Activated CD4-positive, alpha-beta T cell treated with anti-CD3 and anti-CD28 coated beads for 36 hours (primary cell): ENCODE measurements at regions not wholly inside any gene's neighbourhood (a gene's known extent, or its start where the extent isn't known, plus 50 kb on each side); places are given as distances from the start of the nearest gene placed in this dataset.

ENCODE experiments used
- ATAC-seq: fragments of 200-7000 bp; cut with Tn5 transposase; one replicate; pipeline ENCODE4 v1.10.0; 2021; ENCODE audit warnings: mild to moderate bottlenecking, moderate library complexity
- CTCF ChIA-PET: fragments of 350-600 bp; sonication (Branson Sonifier 250); formaldehyde crosslinking; loops from one replicate; lab custom pipeline; 2021; ENCODE audit warnings: antibody characterized with exemption; lab: Charles Lee
- POLR2A ChIA-PET: fragments of 350-600 bp; sonication (Branson Sonifier 250); formaldehyde crosslinking; loops from one replicate; lab custom pipeline; 2021; ENCODE audit warnings: antibody characterized with exemption, inconsistent platforms; lab: Charles Lee
- DNase-seq: peaks from one replicate; pipeline ENCODE4 v3.0.0-alpha.2; 2020
- H3K27ac Mint-ChIP-seq: one replicate; pipeline ENCODE4 v1.8.0; 2021; ENCODE audit warnings: mixed read lengths
- H3K27me3 Mint-ChIP-seq: one replicate; pipeline ENCODE4 v1.8.0; 2021; ENCODE audit warnings: mixed read lengths
- H3K36me3 Mint-ChIP-seq: one replicate; pipeline ENCODE4 v1.8.0; 2021; ENCODE audit warnings: low read depth, mixed read lengths
- H3K4me1 Mint-ChIP-seq: one replicate; pipeline ENCODE4 v1.8.0; 2021; ENCODE audit warnings: mixed read lengths
- H3K4me3 Mint-ChIP-seq: one replicate; pipeline ENCODE4 v1.8.0; 2021; ENCODE audit warnings: mild to moderate bottlenecking, moderate library complexity, mixed read lengths
- H3K9me3 Mint-ChIP-seq: one replicate; pipeline ENCODE4 v1.8.0; 2021; ENCODE audit warnings: low read depth, mixed read lengths
- intact Hi-C, 2 experiments: fragments of 100-400 bp; cut with DNase I in 1 of 2; cut with micrococcal nuclease in 1 of 2; formaldehyde crosslinking; loops; one replicate each; pipeline versions ENCODE4 v1.14.2 to v1.15.1; 2022 to 2024; cut with DNase I, micrococcal nuclease

- Mint-ChIP-seq H3K27ac (no peak overlapping the region), H3K4me3 (no peak overlapping the region), H3K36me3 (no peaks in the 10 kb centered on the region), H3K4me1 (no peaks in the 10 kb centered on the region), H3K9me3 (peaks cover 5% of the 10 kb centered on the region), H3K27me3 (no peaks in the 10 kb centered on the region)
- ATAC-seq (no peak), DNase-seq (no peak)
- POLR2A ChIA-PET, result no interaction called here
- CTCF ChIA-PET, result no interaction called here
- intact Hi-C loops, result no loop called here
These were observed 805.6 kb upstream of the LRRC4C start for GRCh38 chr11:42265072-42265471.

DNA sequence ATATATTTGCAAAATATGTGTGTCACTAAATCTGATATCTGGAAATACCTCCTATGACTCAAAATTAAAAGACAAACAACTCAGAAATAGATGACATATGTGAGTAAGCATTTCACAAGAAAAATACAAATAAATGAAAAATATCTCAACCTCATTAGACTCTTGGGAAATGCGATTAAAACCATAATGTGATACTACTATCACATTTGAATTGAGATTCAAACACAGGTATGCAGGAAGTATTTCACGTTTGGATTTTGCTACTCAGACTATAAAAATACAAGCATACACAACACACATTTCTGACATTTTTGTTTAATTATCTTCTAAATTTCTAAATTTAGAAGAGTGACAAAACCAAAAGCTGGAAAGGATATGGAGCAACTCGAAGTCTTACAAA lies 811.9 kb upstream of the LRRC4C start:
- ChIA-PET POLR2A (no interaction called here), CTCF (no interaction called here)
- Mint-ChIP-seq H3K27me3 (no peaks in the 10 kb centered on the region), H3K36me3 (no peaks in the 10 kb centered on the region), H3K9me3 (peaks cover 16% of the 10 kb centered on the region), H3K27ac (no peak overlapping the region), H3K4me1 (no peaks in the 10 kb centered on the region), H3K4me3 (no peak overlapping the region)
- DNase-seq, result no peak
- ATAC-seq, result no peak
- intact Hi-C loops, result no loop called here

GRCh38 chr11:42273977-42274376 lies 814.5 kb upstream of the LRRC4C start:
- ChIA-PET CTCF (no interaction called here), POLR2A (interaction anchor here (0.5 kb wide), 1 partner anchor 1306 kb away, joined by 4 read pairs; no protein-coding TSS in a partner anchor)
- no peaks in the 10 kb centered on the region for H3K4me1 Mint-ChIP-seq
- H3K36me3 Mint-ChIP-seq, result no peaks in the 10 kb centered on the region
- no peak overlapping the region for H3K4me3 Mint-ChIP-seq
- no peak overlapping the region for H3K27ac Mint-ChIP-seq
- no peaks in the 10 kb centered on the region for H3K27me3 Mint-ChIP-seq
- DNase-seq (no peak), ATAC-seq (no peak)
- peaks cover 19% of the 10 kb centered on the region for H3K9me3 Mint-ChIP-seq
- intact Hi-C loops, result no loop called here

DNA sequence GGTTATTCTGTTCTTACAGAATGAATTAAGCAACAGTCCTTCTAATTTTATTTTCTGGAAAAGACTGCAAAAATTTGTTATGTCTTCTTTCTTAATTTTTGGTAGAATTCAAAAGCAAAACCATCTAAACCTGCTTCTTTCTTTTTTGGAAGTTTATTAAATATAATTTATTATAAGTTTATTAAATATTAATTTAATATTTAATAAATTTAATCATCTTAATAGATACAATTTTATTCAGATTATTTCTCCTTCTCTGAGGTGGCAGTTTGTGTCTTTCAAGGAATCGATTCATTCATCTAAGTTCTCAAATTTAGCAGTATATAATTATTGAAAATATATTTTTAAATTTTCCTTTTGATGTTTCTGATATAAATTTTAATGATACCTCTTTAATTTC lies 837.5 kb upstream of the LRRC4C start:
- H3K9me3 Mint-ChIP-seq, result peaks cover 14% of the 10 kb centered on the region
- ChIA-PET POLR2A (no interaction called here), CTCF (no interaction called here)
- H3K27me3 Mint-ChIP-seq, result no peaks in the 10 kb centered on the region
- intact Hi-C loops, result no loop called here
- no peaks in the 10 kb centered on the region for H3K36me3 Mint-ChIP-seq
- DNase-seq, result no peak
- H3K27ac Mint-ChIP-seq, result no peak overlapping the region
- no peak overlapping the region for H3K4me3 Mint-ChIP-seq
- no peak for ATAC-seq
- no peaks in the 10 kb centered on the region for H3K4me1 Mint-ChIP-seq

DNA sequence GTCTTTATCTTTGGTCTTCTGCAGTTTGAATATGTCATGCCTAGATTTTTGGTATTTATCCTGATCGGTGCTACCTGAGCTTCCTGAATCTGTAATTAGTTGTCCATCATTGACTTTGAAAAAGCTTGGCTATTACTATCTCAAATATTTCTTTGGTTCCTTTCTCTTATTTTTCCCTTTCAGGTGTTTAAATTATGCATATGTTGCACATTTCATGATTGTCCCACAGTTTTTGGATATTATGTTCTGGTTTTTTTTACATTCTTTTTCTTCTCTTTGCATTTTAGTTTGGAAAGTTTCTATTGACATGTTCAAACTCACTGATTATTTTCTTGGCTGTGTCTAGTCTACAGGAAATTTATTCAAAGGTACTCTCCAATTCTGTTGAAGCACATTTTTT lies 840.3 kb upstream of the LRRC4C start:
- no peaks in the 10 kb centered on the region for H3K4me1 Mint-ChIP-seq
- intact Hi-C loops, result no loop called here
- ATAC-seq (no peak), DNase-seq (no peak)
- H3K27ac Mint-ChIP-seq, result no peak overlapping the region
- ChIA-PET POLR2A (no interaction called here), CTCF (no interaction called here)
- H3K4me3 Mint-ChIP-seq, result no peak overlapping the region
- no peaks in the 10 kb centered on the region for H3K36me3 Mint-ChIP-seq
- H3K27me3 Mint-ChIP-seq, result no peaks in the 10 kb centered on the region
- H3K9me3 Mint-ChIP-seq, result peaks cover 8% of the 10 kb centered on the region

DNA sequence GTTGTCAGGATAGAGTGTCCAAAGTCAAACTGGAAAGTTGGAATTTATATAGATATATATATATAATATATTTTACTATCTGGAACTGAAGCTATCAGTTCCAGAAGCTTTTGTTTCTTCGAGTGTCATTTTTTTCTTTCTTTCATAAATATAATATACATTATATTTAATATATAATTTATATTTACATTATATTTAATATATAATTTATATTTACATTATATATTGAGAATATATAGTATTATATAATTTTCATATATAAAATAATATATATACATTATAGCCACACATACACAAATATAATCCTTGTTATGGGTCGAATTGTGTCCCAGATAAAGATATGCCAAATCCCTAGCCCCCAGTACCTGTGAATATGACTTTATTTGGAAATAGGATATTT lies 842.3 kb upstream of the LRRC4C start:
- POLR2A ChIA-PET, result no interaction called here
- H3K4me3 Mint-ChIP-seq, result no peak overlapping the region
- no peak for DNase-seq

GRCh38 chr11:42311514-42311913 lies 852.1 kb upstream of the LRRC4C start:
- Mint-ChIP-seq H3K4me3 (no peak overlapping the region), H3K9me3 (peaks cover 21% of the 10 kb centered on the region), H3K36me3 (no peaks in the 10 kb centered on the region), H3K27me3 (no peaks in the 10 kb centered on the region), H3K27ac (no peak overlapping the region), H3K4me1 (no peaks in the 10 kb centered on the region)
- ATAC-seq (no peak), DNase-seq (no peak)
- ChIA-PET CTCF (no interaction called here), POLR2A (no interaction called here)
- intact Hi-C loops, result no loop called here

More for the DNA sequence above, 842.3 kb upstream of the LRRC4C start:
- Mint-ChIP-seq H3K27me3 (no peaks in the 10 kb centered on the region), H3K36me3 (no peaks in the 10 kb centered on the region), H3K4me1 (no peaks in the 10 kb centered on the region), H3K27ac (no peak overlapping the region), H3K9me3 (peaks cover 9% of the 10 kb centered on the region)
- ATAC-seq, result no peak
- intact Hi-C loops, result no loop called here
- CTCF ChIA-PET, result interaction anchor here (0.7 kb wide), 1 partner anchor 27 kb away, joined by 4 read pairs; no protein-coding TSS in a partner anchor

GRCh38 chr11:42311944-42312343 lies 852.5 kb upstream of the LRRC4C start:
- DNase-seq (no peak), ATAC-seq (no peak)
- intact Hi-C loops, result no loop called here
- H3K27me3 Mint-ChIP-seq, result no peaks in the 10 kb centered on the region
- H3K4me3 Mint-ChIP-seq, result no peak overlapping the region
- no peaks in the 10 kb centered on the region for H3K36me3 Mint-ChIP-seq
- ChIA-PET POLR2A (no interaction called here), CTCF (no interaction called here)
- peaks cover 21% of the 10 kb centered on the region for H3K9me3 Mint-ChIP-seq
- no peaks in the 10 kb centered on the region for H3K4me1 Mint-ChIP-seq
- H3K27ac Mint-ChIP-seq, result no peak overlapping the region

- ATAC-seq, result no peak
- H3K4me1 Mint-ChIP-seq, result no peaks in the 10 kb centered on the region
- no peak overlapping the region for H3K27ac Mint-ChIP-seq
- CTCF ChIA-PET, result no interaction called here
- intact Hi-C loops, result no loop called here
- H3K36me3 Mint-ChIP-seq, result no peaks in the 10 kb centered on the region
- POLR2A ChIA-PET, result no interaction called here
- no peak for DNase-seq
- no peak overlapping the region for H3K4me3 Mint-ChIP-seq
- peaks cover 15% of the 10 kb centered on the region for H3K9me3 Mint-ChIP-seq
- H3K27me3 Mint-ChIP-seq, result no peaks in the 10 kb centered on the region
These were observed 855.8 kb upstream of the LRRC4C start for GRCh38 chr11:42315267-42315666.

GRCh38 chr11:42315846-42316245 lies 856.4 kb upstream of the LRRC4C start:
- no peaks in the 10 kb centered on the region for H3K36me3 Mint-ChIP-seq
- DNase-seq (no peak), ATAC-seq (no peak)
- peaks cover 15% of the 10 kb centered on the region for H3K9me3 Mint-ChIP-seq
- ChIA-PET POLR2A (no interaction called here), CTCF (no interaction called here)
- H3K27me3 Mint-ChIP-seq, result no peaks in the 10 kb centered on the region
- H3K4me3 Mint-ChIP-seq, result no peak overlapping the region
- no peaks in the 10 kb centered on the region for H3K4me1 Mint-ChIP-seq
- no peak overlapping the region for H3K27ac Mint-ChIP-seq
- intact Hi-C loops, result no loop called here

GRCh38 chr11:42319921-42320320 lies 860.5 kb upstream of the LRRC4C start:
- no peaks in the 10 kb centered on the region for H3K27me3 Mint-ChIP-seq
- no peak overlapping the region for H3K4me3 Mint-ChIP-seq

GRCh38 chr11:42329929-42330565 lies 870.6 kb upstream of the LRRC4C start:
- Mint-ChIP-seq H3K4me3 (no peak overlapping the region), H3K36me3 (no peaks in the 10 kb centered on the region), H3K27ac (no peak overlapping the region), H3K9me3 (peaks cover 15% of the 10 kb centered on the region), H3K4me1 (no peaks in the 10 kb centered on the region), H3K27me3 (no peaks in the 10 kb centered on the region)
- CTCF ChIA-PET, result no interaction called here
- POLR2A ChIA-PET, result no interaction called here
- intact Hi-C loops, result no loop called here
- DNase-seq, result no peak
- no peak for ATAC-seq

More at GRCh38 chr11:42319921-42320320, 860.5 kb upstream of the LRRC4C start:
- H3K27ac Mint-ChIP-seq, result no peak overlapping the region
- no peaks in the 10 kb centered on the region for H3K4me1 Mint-ChIP-seq
- ATAC-seq, result no peak
- no peak for DNase-seq
- H3K36me3 Mint-ChIP-seq, result no peaks in the 10 kb centered on the region
- POLR2A ChIA-PET, result no interaction called here
- intact Hi-C loops, result no loop called here
- H3K9me3 Mint-ChIP-seq, result peaks cover 12% of the 10 kb centered on the region
- CTCF ChIA-PET, result no interaction called here
